ENCODE measurements at regions not wholly inside any gene's neighbourhood (a gene's known extent, or its start where the extent isn't known, plus 50 kb on each side); places are given as distances from the start of the nearest gene placed in this dataset.

- TF ChIP-seq CTCF (IDR thresholded peaks at IDR 0.05; ENCODE audit: poor library complexity) (no peak), EZH2 (IDR thresholded peaks at IDR 0.05; ENCODE audit: borderline replicate concordance) (no peak), EZH2phosphoT487 (IDR thresholded peaks at IDR 0.05; ENCODE audit: low read depth, severe bottlenecking, unreplicated experiment) (no peak)
Measured at GRCh38 chrX:104419926-104420325, 146.1 kb upstream of the IL1RAPL2 start.

All from hepatocyte (in vitro differentiated cells).